CMK (cell line): ENCODE measurements at regions not wholly inside any gene's neighbourhood (a gene's known extent, or its start where the extent isn't known, plus 50 kb on each side); places are given as distances from the start of the nearest gene placed in this dataset.

Experiments used
- DNase-seq: peaks from one replicate; pipeline ENCODE4 v3.0.0-alpha.2; 2010; ENCODE audit warnings: low read depth

- no peak for DNase-seq
Measured at GRCh38 chr9:108186642-108187395, 669.0 kb downstream of the ACTL7B start.

- no peak for DNase-seq
Measured at GRCh38 chr9:108185613-108186012, 670.2 kb downstream of the ACTL7B start.

GRCh38 chr9:108184941-108185340 is 670.8 kb downstream of the ACTL7B start:
- no peak for DNase-seq

- no peak for DNase-seq
Measured at GRCh38 chr9:108184009-108184408, 671.8 kb downstream of the ACTL7B start.

GRCh38 chr9:108182950-108183381 is 672.8 kb downstream of the ACTL7B start:
- no peak for DNase-seq

- no peak for DNase-seq
Measured at GRCh38 chr9:108182270-108182669, 673.5 kb downstream of the ACTL7B start.

- DNase-seq: no peak
Measured at GRCh38 chr9:108181441-108181840, 674.3 kb downstream of the ACTL7B start.

- no peak for DNase-seq
Measured at GRCh38 chr9:108180541-108180940, 675.2 kb downstream of the ACTL7B start.

GRCh38 chr9:108178318-108178717 is 677.5 kb downstream of the ACTL7B start:
- DNase-seq: no peak

- DNase-seq: no peak
Measured at GRCh38 chr9:108168236-108168850, 678.8 kb upstream of the KLF4 start.

GRCh38 chr9:108167136-108167900 is 677.7 kb upstream of the KLF4 start:
- DNase-seq: no peak

GRCh38 chr9:108166519-108166918 is 677.0 kb upstream of the KLF4 start:
- no peak for DNase-seq

- no peak for DNase-seq
Measured at GRCh38 chr9:108163321-108164005, 673.9 kb upstream of the KLF4 start.

GRCh38 chr9:108162664-108163063 is 673.1 kb upstream of the KLF4 start:
- DNase-seq: no peak

GRCh38 chr9:108161503-108161902 is 671.9 kb upstream of the KLF4 start:
- DNase-seq: no peak

GRCh38 chr9:108160706-108161355 is 671.3 kb upstream of the KLF4 start:
- DNase-seq: no peak

GRCh38 chr9:108160039-108160438 is 670.5 kb upstream of the KLF4 start:
- DNase-seq: no peak

GRCh38 chr9:108158236-108158995 is 668.8 kb upstream of the KLF4 start:
- DNase-seq: no peak

- DNase-seq: peak; percentile 5
Measured at GRCh38 chr9:108156270-108156998, 666.9 kb upstream of the KLF4 start.

- DNase-seq: no peak
Measured at GRCh38 chr9:108153416-108153815, 663.8 kb upstream of the KLF4 start.
